Testis (tissue), 2 donors: ENCODE measurements at regions not wholly inside any gene's neighbourhood (a gene's known extent, or its start where the extent isn't known, plus 50 kb on each side); places are given as distances from the start of the nearest gene placed in this dataset.

Source experiments
- CTCF ChIP-seq, 3 experiments: fragments of 450-650 bp in 2 of 3; fragments of 200-600 bp in 1 of 3; sonication (generic) in 1 of 3; IDR thresholded peaks; one replicate each; pipeline ENCODE4 v1.5.1; 2016 to 2019; ENCODE audit warnings: antibody characterized with exemption in 3 of 3, mild to moderate bottlenecking in 2 of 3, moderate library complexity in 1 of 3
- POLR2A ChIP-seq: fragments of 450-650 bp; IDR thresholded peaks from one replicate; pipeline ENCODE4 v1.6.1; 2017; ENCODE audit warnings: antibody characterized with exemption, mild to moderate bottlenecking, moderate library complexity

DNA sequence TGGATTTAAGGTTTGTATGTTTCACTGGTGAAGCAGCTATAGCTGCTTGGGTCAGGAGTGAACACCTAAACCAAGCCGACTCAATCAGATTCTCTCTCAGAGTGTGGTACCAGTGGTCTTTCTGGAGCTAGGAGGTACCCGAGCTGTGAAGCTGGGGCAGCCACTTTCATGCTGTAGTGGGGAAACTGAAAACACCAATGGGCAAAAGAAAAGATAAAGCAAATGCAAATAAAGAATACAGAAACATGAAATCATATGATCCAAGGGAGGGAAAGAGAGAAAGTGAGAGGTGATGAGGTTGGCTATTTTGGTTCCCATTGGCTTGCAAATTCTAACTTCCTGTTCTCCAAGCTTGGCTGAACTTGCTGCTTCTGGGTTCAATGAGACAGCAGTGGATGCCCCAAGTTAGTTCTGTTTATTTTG is 212.3 kb upstream of the CFAP20DC start:
- TF ChIP-seq CTCF (IDR thresholded peaks at IDR 0.05) (no peak), POLR2A (no peak)
